ENCODE measurements at regions not wholly inside any gene's neighbourhood (a gene's known extent, or its start where the extent isn't known, plus 50 kb on each side); places are given as distances from the start of the nearest gene placed in this dataset.
"Not testable (repeated sequence)": the region's sequence is repeated elsewhere in the genome, so short reads cannot be mapped to it uniquely, and the experiment has no call there.

- no peak for DNase-seq (ENCODE audit: low read depth in 4 of 4, low spot score in 1 of 4)
These were observed 694.6 kb upstream of the ACVR2A start for GRCh38 chr2:147150241-147150635.

- no peak for DNase-seq (ENCODE audit: low read depth in 4 of 4, low spot score in 1 of 4)
These were observed 695.1 kb upstream of the ACVR2A start for GRCh38 chr2:147149575-147150240.

DNA sequence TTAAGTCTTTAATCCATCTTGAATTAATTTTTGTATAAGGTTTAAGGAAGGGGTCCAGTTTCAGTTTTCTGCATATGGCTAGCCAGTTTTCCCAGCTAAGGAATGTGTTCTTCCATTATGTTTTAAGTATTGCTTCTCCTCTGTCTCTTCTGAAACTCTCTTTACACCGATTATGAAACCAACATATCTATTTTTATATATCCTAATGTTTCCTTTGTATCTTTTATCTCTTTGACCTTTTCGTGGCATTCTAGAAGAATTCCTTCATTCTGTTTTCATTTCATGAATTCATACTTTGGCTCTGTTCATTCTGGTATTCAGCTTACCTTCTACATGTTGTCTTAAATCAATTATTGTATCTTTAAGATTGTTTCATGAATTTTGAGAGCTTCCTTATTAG lies 697.0 kb upstream of the ACVR2A start:
- no peak for DNase-seq (ENCODE audit: low read depth in 4 of 4, low spot score in 1 of 4)

DNA sequence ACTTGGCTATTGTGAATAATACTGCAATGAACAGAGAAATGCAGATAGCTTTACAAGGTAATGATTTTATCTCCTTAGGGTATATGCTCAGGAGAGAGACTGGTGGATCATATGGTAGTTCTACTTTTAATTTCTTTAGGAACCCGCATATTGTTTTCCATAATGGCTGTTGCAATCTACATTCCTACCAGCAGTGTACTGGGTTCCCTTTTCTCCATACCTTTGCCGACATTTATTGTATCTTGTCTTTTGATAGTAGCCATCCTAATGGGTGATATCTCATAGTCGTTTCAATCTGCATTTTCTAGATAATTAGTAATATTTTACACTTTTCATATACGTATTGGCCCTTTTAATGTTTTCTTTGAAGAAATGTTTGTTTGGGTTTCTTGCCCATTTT lies 702.9 kb upstream of the ACVR2A start:
- DNase-seq (ENCODE audit: low read depth in 4 of 4, low spot score in 1 of 4) = no peak

- not testable (repeated sequence) for DNase-seq (ENCODE audit: low read depth in 4 of 4, low spot score in 1 of 4)
These were observed 705.1 kb upstream of the ACVR2A start for GRCh38 chr2:147139732-147140131.

DNA sequence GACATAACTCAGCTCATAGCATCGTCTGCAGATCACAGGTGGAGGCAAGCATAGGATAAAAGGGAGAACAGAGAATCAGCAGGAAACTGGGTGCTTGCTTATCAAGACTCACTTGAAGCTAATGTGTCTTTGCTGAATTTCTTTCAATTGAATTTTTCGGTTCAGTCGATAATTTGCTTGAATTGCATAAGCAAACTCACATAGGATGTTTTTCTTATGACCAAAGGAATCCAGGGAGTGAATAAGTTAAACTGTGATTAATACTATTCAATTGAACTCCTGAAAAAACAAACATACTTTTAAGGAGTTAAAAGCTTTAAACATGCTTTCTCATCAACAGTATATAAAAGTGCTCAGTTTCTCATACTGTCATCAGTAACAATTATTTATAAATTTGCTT lies 707.1 kb upstream of the ACVR2A start:
- no peak for DNase-seq (ENCODE audit: low read depth in 4 of 4, low spot score in 1 of 4)

DNA sequence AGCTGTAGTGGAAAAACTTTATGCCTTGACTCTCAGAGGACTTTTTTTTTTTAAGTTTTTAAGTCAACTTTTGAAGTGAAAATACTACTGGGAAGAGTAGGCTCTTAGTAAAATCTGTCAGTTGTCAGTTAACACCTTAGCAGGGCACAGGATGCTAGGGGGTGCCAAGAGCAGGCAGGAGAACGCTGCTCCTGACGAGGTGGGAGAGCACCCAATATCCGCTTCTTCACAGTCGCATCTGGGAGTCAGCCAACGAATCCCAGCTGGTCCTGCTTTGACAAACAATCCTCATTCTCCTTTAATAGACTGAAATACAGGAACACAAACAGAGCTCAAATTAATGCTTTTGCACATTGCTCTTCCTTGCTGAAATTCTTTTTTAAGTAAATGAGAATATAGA lies 709.5 kb upstream of the ACVR2A start:
- DNase-seq (ENCODE audit: low read depth in 4 of 4, low spot score in 1 of 4) = no peak

GRCh38 chr2:147133286-147133908 lies 711.4 kb upstream of the ACVR2A start:
- no peak for DNase-seq (ENCODE audit: low read depth in 4 of 4, low spot score in 1 of 4)

- no peak for DNase-seq (ENCODE audit: low read depth in 4 of 4, low spot score in 1 of 4)
These were observed 719.7 kb upstream of the ACVR2A start for GRCh38 chr2:147125145-147125544.

DNA sequence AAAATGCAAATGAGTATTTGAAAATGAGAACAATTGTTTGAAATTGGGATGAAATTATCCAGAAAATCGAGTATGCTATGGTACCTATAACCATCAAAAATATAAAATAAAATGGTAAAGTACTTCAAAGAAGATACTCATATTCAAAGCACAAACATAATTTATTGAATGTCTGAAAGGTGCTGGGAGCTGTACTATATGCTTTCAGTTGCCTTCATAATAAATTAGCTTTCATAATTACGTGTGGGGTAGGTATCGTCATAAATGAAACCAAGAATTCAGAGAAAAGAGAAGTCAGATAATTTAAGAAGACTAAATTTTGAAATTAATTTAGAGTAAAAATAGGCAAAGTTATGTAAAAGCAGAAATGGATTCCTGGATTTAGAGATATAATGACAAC lies 721.9 kb upstream of the ACVR2A start:
- DNase-seq (ENCODE audit: low read depth in 4 of 4, low spot score in 1 of 4) = no peak

GRCh38 chr2:147110962-147111361 lies 733.9 kb upstream of the ACVR2A start:
- DNase-seq (ENCODE audit: low read depth in 4 of 4, low spot score in 1 of 4) = no peak

DNA sequence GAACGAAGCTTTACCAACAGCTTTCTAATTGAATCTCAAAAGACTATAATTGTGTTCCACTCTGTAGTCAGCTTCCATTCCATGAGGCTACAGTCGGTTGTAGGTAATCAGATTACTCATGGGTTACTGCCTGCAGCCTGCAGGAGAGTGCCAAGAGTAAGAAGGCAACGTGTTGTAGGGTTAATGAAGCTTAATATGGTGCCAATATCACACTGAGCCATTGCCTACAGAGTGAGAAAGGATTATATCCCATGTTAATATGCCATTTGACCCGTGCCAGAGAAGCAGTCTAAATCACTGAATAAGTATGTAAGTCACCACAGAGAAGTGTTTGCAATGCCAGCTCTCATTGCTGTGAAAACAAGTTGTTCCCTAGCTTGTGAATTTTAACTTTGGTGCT lies 734.5 kb upstream of the ACVR2A start:
- no peak for DNase-seq (ENCODE audit: low read depth in 4 of 4, low spot score in 1 of 4)

GRCh38 chr2:147109291-147109690 lies 735.5 kb upstream of the ACVR2A start:
- no peak for DNase-seq (ENCODE audit: low read depth in 4 of 4, low spot score in 1 of 4)

GRCh38 chr2:147108548-147108947 lies 736.3 kb upstream of the ACVR2A start:
- no peak for DNase-seq (ENCODE audit: low read depth in 4 of 4, low spot score in 1 of 4)

GRCh38 chr2:147101941-147102790 lies 742.7 kb upstream of the ACVR2A start:
- DNase-seq (ENCODE audit: low read depth in 4 of 4, low spot score in 1 of 4) = no peak

DNA sequence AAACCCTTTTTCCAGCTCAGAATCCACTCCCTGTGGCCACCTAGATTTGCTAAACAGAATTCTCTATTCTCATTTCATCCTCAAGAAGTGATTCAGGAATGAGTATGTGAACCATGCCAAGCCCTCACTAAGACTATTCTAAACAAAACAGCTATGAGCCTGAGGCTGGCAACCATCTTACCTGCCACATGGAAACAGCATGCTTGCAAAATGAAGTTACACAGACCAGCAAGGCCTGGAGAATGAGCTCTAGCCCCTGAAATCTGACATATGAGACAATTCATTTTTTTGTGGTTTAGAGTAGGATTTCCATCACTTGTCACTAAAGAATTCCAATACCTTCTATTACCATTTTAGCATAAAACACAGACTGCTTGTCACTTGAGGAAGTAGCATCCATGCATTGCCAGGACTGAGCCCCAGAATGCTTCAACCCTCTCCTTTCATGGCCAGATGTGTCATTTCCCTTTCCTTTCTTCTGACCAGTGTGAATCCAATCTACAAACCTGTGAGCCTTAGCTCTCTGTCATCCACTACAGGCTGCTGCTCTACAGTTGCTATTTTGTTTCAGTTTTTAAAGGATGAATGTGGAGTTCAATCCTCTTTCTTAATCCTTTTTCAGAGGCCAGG lies 744.3 kb upstream of the ACVR2A start:
- no peak for DNase-seq (ENCODE audit: low read depth in 4 of 4, low spot score in 1 of 4)

DNA sequence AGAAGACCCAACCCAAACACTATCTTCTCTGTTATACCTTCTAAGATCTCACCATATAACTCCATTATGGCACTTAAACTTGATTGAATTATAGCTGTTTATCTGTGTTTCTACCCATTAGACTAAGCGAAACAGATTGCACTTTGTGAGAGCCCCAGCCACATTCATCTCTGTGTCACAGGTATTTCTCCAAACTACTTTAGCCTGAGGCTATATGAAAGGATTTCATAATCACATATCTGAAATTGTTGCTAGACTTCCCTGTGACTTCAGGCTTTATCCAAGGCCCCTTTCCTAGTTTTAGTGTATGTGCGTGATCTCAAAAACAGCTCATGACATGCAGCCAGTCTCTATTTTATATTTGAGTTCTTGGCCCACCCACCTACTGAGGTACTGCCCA lies 745.0 kb upstream of the ACVR2A start:
- DNase-seq (ENCODE audit: low read depth in 4 of 4, low spot score in 1 of 4) = no peak

DNA sequence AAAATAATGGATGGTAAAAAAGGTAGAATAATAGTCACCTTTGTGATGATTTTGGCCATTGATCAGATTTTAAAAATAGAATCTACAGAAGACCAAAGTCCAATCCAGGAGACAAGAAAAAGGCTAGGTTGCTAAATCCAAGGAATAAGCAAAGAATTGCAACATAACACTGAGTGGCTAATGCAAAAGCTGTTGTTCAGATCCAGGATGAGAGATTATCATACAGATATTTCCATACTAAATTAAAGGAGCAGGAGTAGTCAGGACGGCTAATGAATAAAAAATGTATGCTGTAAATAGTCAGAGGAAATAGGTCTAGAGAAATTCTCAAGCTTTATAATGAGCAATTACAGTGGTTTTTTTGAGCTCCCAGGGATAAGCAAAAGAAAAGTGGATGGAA lies 745.9 kb upstream of the ACVR2A start:
- DNase-seq (ENCODE audit: low read depth in 4 of 4, low spot score in 1 of 4) = no peak

DNA sequence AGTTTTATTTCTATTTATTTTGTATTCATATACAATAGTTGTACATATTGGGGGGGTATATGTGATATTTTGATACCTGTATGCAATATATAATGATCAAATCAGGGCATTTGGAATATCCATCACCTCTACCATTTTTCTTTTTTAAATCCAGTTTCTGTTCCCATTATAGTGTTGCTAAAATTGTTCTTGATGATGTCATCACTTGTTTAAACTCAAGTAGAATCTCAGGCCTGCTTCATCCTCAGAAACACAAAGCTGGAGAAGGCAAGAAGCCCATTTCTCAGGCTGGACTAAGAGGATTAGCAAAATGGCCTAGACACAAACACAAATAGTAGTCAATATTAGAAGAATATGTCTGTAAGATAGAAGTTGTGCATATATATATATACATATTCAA lies 747.1 kb upstream of the ACVR2A start:
- DNase-seq (ENCODE audit: low read depth in 4 of 4, low spot score in 1 of 4) = no peak

DNA sequence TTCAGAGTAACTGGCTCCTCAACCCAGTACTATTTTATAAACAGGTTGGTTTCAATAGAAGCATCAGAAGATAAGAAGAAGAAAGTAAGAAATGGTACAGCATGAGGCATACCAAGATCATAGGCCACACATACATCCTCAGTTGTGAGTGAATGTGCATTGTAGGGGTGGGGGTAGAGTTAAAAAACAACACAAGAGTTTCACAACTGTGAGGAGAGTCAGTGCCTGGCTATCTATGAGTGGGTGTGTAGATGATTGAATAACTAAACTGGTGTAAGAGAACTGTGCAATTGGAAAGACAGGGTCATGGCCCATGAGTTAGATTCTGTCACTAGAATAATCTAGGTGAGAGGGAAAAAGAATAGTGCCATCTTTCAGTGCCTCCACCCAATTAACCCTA lies 748.2 kb upstream of the ACVR2A start:
- DNase-seq (ENCODE audit: low read depth in 4 of 4, low spot score in 1 of 4) = no peak

DNA sequence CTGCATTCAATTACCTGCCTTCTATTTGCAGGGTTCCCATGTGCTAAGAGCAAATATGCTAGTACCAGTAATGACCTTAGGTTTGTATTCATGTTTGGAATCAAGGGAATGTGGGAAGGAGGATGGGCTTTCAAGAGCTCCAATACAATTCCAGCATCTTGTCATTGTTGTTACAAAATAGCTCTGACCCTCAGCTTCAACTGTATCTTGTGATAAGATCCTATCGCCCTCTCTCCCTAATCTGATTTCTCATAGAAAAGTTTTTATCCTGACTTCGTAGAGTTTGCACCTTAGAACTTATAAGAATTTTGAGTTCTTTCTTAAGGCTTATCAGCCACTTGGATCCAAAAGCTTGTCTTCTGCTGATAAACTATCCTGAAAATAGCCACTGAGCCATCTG lies 749.5 kb upstream of the ACVR2A start:
- no peak for DNase-seq (ENCODE audit: low read depth in 4 of 4, low spot score in 1 of 4)

GRCh38 chr2:147094077-147094476 lies 750.8 kb upstream of the ACVR2A start:
- DNase-seq (ENCODE audit: low read depth in 4 of 4, low spot score in 1 of 4) = no peak

Data from stimulated activated CD4-positive, alpha-beta T cell treated with anti-CD3 and anti-CD28 coated beads, Interleukin-1b, Interleukin-23, amount 100 ng/mL, for 24 hours (primary cell).